ENCODE measurements at regions not wholly inside any gene's neighbourhood (a gene's known extent, or its start where the extent isn't known, plus 50 kb on each side); places are given as distances from the start of the nearest gene placed in this dataset.

- TF ChIP-seq CHD7 (IDR thresholded peaks at IDR 0.05; ENCODE audit: insufficient replicate concordance, low read length) (no peak), ATF2 (IDR thresholded peaks at IDR 0.05; ENCODE audit: low read length) (no peak), HDAC6 (IDR thresholded peaks at IDR 0.05; ENCODE audit: low read depth, low read length) (no peak), ZNF274 (IDR thresholded peaks at IDR 0.05; ENCODE audit: borderline replicate concordance, extremely low read depth, low read length) (no peak), BCL11A (IDR thresholded peaks at IDR 0.05; ENCODE audit: low read depth in 2 of 2, low read length in 2 of 2) (no peak), RNF2 (IDR thresholded peaks at IDR 0.05; ENCODE audit: borderline replicate concordance, low read depth, low read length, missing control alignments, poor library complexity, severe bottlenecking) (no peak), SIX5 (IDR thresholded peaks at IDR 0.05; ENCODE audit: low read depth, low read length) (no peak), KDM5A (IDR thresholded peaks at IDR 0.05; ENCODE audit: low read length) (no peak), KDM1A (IDR thresholded peaks at IDR 0.05; ENCODE audit: borderline replicate concordance, low read length) (no peak), RBBP5 (IDR thresholded peaks at IDR 0.05; ENCODE audit: borderline replicate concordance, low read depth, low read length) (no peak)
These were observed 112.2 kb upstream of the PLPPR4 start (continued) for GRCh38 chr1:99152132-99152531.
